Fibroblast of lung (primary cell): ENCODE measurements at regions not wholly inside any gene's neighbourhood (a gene's known extent, or its start where the extent isn't known, plus 50 kb on each side); places are given as distances from the start of the nearest gene placed in this dataset.
A peak's percentile ranks its signal among the peaks of the same experiment; 100 is the strongest.

ENCODE experiments used
- DNase-seq, 2 donors: peaks; one replicate each; pipeline versions ENCODE4 v3.0.0 to v3.0.0-alpha.2; 2010; ENCODE audit warnings: low read depth in 2 of 2
- H2AFZ ChIP-seq: 2 replicates; pipeline ENCODE4 v1.5.1; 2012; ENCODE audit warnings: low read length, control low read depth, inconsistent platforms
- H3K27ac ChIP-seq: 2 replicates; pipeline ENCODE4 v1.5.1; 2011; ENCODE audit warnings: low read length, control low read depth; ENCODE audit not compliant: insufficient read depth
- H3K27me3 ChIP-seq: 2 replicates; pipeline ENCODE4 v1.5.1; 2011; ENCODE audit warnings: mild to moderate bottlenecking, low read length; ENCODE audit not compliant: control insufficient read depth, insufficient read depth
- H3K36me3 ChIP-seq: 2 replicates; pipeline ENCODE4 v1.5.1; 2011; ENCODE audit warnings: low read length; ENCODE audit not compliant: control insufficient read depth, insufficient read depth
- H3K4me1 ChIP-seq: 2 replicates; pipeline ENCODE4 v1.5.1; 2011; ENCODE audit warnings: low read length; ENCODE audit not compliant: control insufficient read depth, insufficient read depth; ENCODE audit errors: extremely low read depth
- H3K4me2 ChIP-seq: 2 replicates; pipeline ENCODE4 v1.5.1; 2011; ENCODE audit warnings: low read length, control low read depth; ENCODE audit not compliant: insufficient read depth; ENCODE audit errors: extremely low read depth
- H3K4me3 ChIP-seq, 4 experiments: fragments of 200-600 bp in 1 of 4; sonication (generic) in 1 of 4; replicated peaks in 1 of 4; 2 replicates each; pipeline ENCODE4 v1.5.1; 2011 to 2016; ENCODE audit warnings: low read length in 4 of 4, low read depth in 3 of 4, mild to moderate bottlenecking in 3 of 4, control low read depth in 2 of 4, inconsistent platforms in 1 of 4, mixed read lengths in 1 of 4; ENCODE audit not compliant: insufficient read depth in 1 of 4; ENCODE audit errors: control extremely low read depth in 1 of 4
- H3K79me2 ChIP-seq: 2 replicates; pipeline ENCODE4 v1.5.1; 2012; ENCODE audit warnings: mild to moderate bottlenecking, low read length, inconsistent platforms; ENCODE audit not compliant: control insufficient read depth, insufficient read depth
- H3K9ac ChIP-seq: 2 replicates; pipeline ENCODE4 v1.5.1; 2011; ENCODE audit warnings: mild to moderate bottlenecking, low read length, control low read depth; ENCODE audit not compliant: insufficient read depth
- H3K9me3 ChIP-seq: 2 replicates; pipeline ENCODE4 v1.5.1; 2012; ENCODE audit warnings: low read depth, low read length; ENCODE audit not compliant: control insufficient read depth, insufficient read depth
- H4K20me1 ChIP-seq: 2 replicates; pipeline ENCODE4 v1.5.1; 2011; ENCODE audit warnings: low read length; ENCODE audit not compliant: control insufficient read depth, insufficient read depth; ENCODE audit errors: extremely low read depth
- CTCF ChIP-seq, 2 donors: IDR thresholded peaks in 1 of 2; conservative IDR thresholded peaks in 1 of 2; 1 replicate in 1 of 2; 2 replicates in 1 of 2; pipeline ENCODE4 v1.5.1; 2011 to 2012; ENCODE audit warnings: low read length in 2 of 2, control low read depth in 1 of 2, inconsistent platforms in 1 of 2, low read depth in 1 of 2, mild to moderate bottlenecking in 1 of 2
- EZH2 ChIP-seq: IDR thresholded peaks from 2 replicates; pipeline ENCODE4 v1.5.1; 2012; ENCODE audit warnings: low read length, control low read depth, mild to moderate bottlenecking; ENCODE audit errors: missing control alignments

- Histone ChIP-seq H3K27ac (no peak overlapping the region), H3K36me3 (no peaks in the 10 kb centered on the region), H3K4me2 (no peak overlapping the region), H3K9me3 (no peaks in the 10 kb centered on the region), H3K9ac (no peak overlapping the region), H3K27me3 (no peaks in the 10 kb centered on the region), H3K4me3 (no peak overlapping the region), H2AFZ (no peak overlapping the region), H4K20me1 (no peaks in the 10 kb centered on the region), H3K4me1 (no peaks in the 10 kb centered on the region), H3K79me2 (no peaks in the 10 kb centered on the region)
- TF ChIP-seq CTCF (conservative IDR thresholded peaks at IDR 0.05 in 1 of 2, IDR thresholded peaks at IDR 0.05 in 1 of 2; ENCODE audit: low read depth in 1 of 2, low read length in 2 of 2) (no peak), EZH2 (no peak)
- DNase-seq: no peak
Measured at GRCh38 chr10:2993636-2994035, 73.7 kb upstream of the PFKP start.

GRCh38 chr10:2992401-2993198 lies 74.7 kb upstream of the PFKP start:
- TF ChIP-seq CTCF (conservative IDR thresholded peaks at IDR 0.05 in 1 of 2, IDR thresholded peaks at IDR 0.05 in 1 of 2; ENCODE audit: low read depth in 1 of 2, low read length in 2 of 2) (peak; percentile 22 to 32), EZH2 (no peak)
- H4K20me1 ChIP-seq: no peaks in the 10 kb centered on the region
- no peak overlapping the region for H3K4me3 ChIP-seq
- no peak overlapping the region for H3K9ac ChIP-seq
- DNase-seq: peak in 1 of 2 donors; percentile 74
- no peaks in the 10 kb centered on the region for H3K79me2 ChIP-seq
- no peaks in the 10 kb centered on the region for H3K27me3 ChIP-seq
- H3K4me2 ChIP-seq: no peak overlapping the region
- H2AFZ ChIP-seq: no peak overlapping the region
- H3K9me3 ChIP-seq: no peaks in the 10 kb centered on the region
- H3K27ac ChIP-seq: no peak overlapping the region
- H3K4me1 ChIP-seq: no peaks in the 10 kb centered on the region
- H3K36me3 ChIP-seq: no peaks in the 10 kb centered on the region

- TF ChIP-seq CTCF (conservative IDR thresholded peaks at IDR 0.05 in 1 of 2, IDR thresholded peaks at IDR 0.05 in 1 of 2; ENCODE audit: low read depth in 1 of 2, low read length in 2 of 2): no peak
- no peak for TF ChIP-seq EZH2
- H4K20me1 ChIP-seq: no peaks in the 10 kb centered on the region
- H3K9ac ChIP-seq: no peak overlapping the region
Measured at GRCh38 chr10:2990764-2991163, 76.6 kb upstream of the PFKP start.

More at GRCh38 chr10:2990764-2991163, 76.6 kb upstream of the PFKP start:
- H3K79me2 ChIP-seq: no peaks in the 10 kb centered on the region
- no peak overlapping the region for H2AFZ ChIP-seq
- H3K4me1 ChIP-seq: no peaks in the 10 kb centered on the region
- DNase-seq: no peak
- no peaks in the 10 kb centered on the region for H3K36me3 ChIP-seq
- no peak overlapping the region for H3K4me2 ChIP-seq
- no peaks in the 10 kb centered on the region for H3K27me3 ChIP-seq
- no peak overlapping the region for H3K4me3 ChIP-seq
- no peaks in the 10 kb centered on the region for H3K9me3 ChIP-seq
- H3K27ac ChIP-seq: no peak overlapping the region
